ENCODE measurements at regions not wholly inside any gene's neighbourhood (a gene's known extent, or its start where the extent isn't known, plus 50 kb on each side); places are given as distances from the start of the nearest gene placed in this dataset.
"Not testable (repeated sequence)": the region's sequence is repeated elsewhere in the genome, so short reads cannot be mapped to it uniquely, and the experiment has no call there.

GRCh38 chr4:53886090-53886489 lies 178.3 kb downstream of the CHIC2 start:
- intact Hi-C loops (cut with DNase I; ENCODE audit: low total_unique reads) = no loop called here
- no peak overlapping the region for H3K27ac ChIP-seq
- TF ChIP-seq POLR2A (IDR thresholded peaks at IDR 0.05) = no peak
- TF ChIP-seq, protein P1, sequence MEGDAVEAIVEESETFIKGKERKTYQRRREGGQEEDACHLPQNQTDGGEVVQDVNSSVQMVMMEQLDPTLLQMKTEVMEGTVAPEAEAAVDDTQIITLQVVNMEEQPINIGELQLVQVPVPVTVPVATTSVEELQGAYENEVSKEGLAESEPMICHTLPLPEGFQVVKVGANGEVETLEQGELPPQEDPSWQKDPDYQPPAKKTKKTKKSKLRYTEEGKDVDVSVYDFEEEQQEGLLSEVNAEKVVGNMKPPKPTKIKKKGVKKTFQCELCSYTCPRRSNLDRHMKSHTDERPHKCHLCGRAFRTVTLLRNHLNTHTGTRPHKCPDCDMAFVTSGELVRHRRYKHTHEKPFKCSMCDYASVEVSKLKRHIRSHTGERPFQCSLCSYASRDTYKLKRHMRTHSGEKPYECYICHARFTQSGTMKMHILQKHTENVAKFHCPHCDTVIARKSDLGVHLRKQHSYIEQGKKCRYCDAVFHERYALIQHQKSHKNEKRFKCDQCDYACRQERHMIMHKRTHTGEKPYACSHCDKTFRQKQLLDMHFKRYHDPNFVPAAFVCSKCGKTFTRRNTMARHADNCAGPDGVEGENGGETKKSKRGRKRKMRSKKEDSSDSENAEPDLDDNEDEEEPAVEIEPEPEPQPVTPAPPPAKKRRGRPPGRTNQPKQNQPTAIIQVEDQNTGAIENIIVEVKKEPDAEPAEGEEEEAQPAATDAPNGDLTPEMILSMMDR (IDR thresholded peaks at IDR 0.05) = no peak
- H3K4me1 ChIP-seq = peaks cover 4% of the 10 kb centered on the region
- no peaks in the 10 kb centered on the region for H3K27me3 ChIP-seq
- H3K9me3 ChIP-seq = no peaks in the 10 kb centered on the region
- no peak overlapping the region for H3K4me3 ChIP-seq
- DNase-seq = no peak
- WGBS, 2 donors = 40 to 44% methylated on average over 2 of the region's 2 CpGs
- no peaks in the 10 kb centered on the region for H3K36me3 ChIP-seq (ENCODE audit: low read depth, missing control alignments)

DNA sequence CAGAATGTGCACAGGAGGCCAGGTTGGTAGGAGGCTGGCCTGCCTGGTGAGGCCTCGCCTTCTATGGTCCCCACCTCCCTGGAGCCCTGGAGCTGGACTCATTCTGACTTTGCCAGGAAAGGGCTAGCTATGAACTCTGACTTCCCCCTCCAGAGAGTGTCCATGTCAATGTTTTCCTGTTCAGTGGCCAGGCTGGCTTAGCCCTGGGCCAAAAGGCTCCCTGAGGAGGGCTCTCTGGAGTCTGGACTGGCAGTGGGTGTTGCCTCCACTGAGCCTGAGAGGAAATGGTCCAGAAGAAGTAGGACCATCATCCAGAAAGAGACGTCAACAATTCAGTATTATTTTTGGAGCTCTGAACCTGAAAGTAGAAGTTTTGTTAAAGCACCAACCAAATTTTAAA lies 178.7 kb downstream of the CHIC2 start:
- no peaks in the 10 kb centered on the region for H3K9me3 ChIP-seq
- 69 to 70% methylated on average over 2 of the region's 2 CpGs for WGBS, 2 donors
- TF ChIP-seq, protein P1 (IDR thresholded peaks at IDR 0.05) = no peak
- no peak for TF ChIP-seq POLR2A (IDR thresholded peaks at IDR 0.05)
- H3K4me3 ChIP-seq = no peak overlapping the region
- no peaks in the 10 kb centered on the region for H3K27me3 ChIP-seq
- no peak for DNase-seq
- H3K36me3 ChIP-seq (ENCODE audit: low read depth, missing control alignments) = no peaks in the 10 kb centered on the region
- peaks cover 4% of the 10 kb centered on the region for H3K4me1 ChIP-seq
- intact Hi-C loops (cut with DNase I; ENCODE audit: low total_unique reads) = no loop called here
- no peak overlapping the region for H3K27ac ChIP-seq

- 77 to 83% methylated on average over 14 to 18 of the region's 18 CpGs for WGBS, 2 donors
- H3K4me3 ChIP-seq; H3K36me3 ChIP-seq (ENCODE audit: low read depth, missing control alignments); intact Hi-C loops (cut with DNase I; ENCODE audit: low total_unique reads); H3K27ac ChIP-seq; H3K27me3 ChIP-seq; H3K4me1 ChIP-seq; DNase-seq; H3K9me3 ChIP-seq: not testable (repeated sequence)
Observed at GRCh38 chr4:53877096-53877495, 187.3 kb downstream of the CHIC2 start.

DNA sequence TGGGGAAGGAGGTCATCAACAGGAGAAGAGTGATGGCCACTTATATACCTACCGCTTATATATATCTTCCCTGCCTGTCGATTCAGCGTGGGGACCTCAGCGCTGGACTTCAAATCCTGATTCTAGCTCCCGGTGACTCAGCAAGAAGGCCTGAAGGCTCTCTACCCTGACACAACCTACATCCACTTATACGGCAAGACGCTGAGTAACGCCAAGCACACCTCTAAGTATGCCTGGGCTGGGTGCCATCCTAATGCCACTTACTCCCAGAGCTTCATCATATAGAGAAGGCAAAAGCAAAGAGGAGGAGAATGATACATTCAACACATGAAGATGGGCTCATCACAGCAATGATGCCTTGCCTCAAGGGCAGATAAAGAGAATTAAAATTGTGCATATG lies 198.3 kb downstream of the CHIC2 start:
- 91 to 92% methylated on average over 8 of the region's 8 CpGs for WGBS, 2 donors
- no peak overlapping the region for H3K27ac ChIP-seq
- no peak overlapping the region for H3K4me3 ChIP-seq
- no peaks in the 10 kb centered on the region for H3K9me3 ChIP-seq
- peaks cover 10% of the 10 kb centered on the region for H3K4me1 ChIP-seq
- H3K36me3 ChIP-seq (ENCODE audit: low read depth, missing control alignments) = no peaks in the 10 kb centered on the region
- intact Hi-C loops (cut with DNase I; ENCODE audit: low total_unique reads) = no loop called here
- no peak for DNase-seq
- H3K27me3 ChIP-seq = no peaks in the 10 kb centered on the region
- TF ChIP-seq, protein P1 (IDR thresholded peaks at IDR 0.05) = no peak
- no peak for TF ChIP-seq POLR2A (IDR thresholded peaks at IDR 0.05)

DNA sequence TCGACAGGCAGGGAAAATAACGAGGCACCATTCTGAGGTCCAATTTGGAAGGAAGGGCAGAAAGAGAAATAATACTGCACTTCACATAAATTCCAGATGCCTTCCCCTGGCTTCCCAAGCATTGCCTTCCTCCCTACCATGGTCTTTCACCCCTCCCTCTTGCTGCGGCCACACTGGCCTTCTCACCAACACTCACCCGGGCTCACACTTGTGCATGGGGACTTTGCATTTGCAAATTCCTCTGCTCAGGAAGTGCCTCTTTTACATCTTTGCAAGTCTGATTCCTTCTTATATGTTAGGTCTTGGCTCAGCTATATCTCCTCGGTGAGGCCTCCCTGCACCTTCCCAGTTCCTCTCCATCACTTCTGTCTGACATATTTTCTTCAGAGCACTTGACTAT lies 199.4 kb downstream of the CHIC2 start:
- TF ChIP-seq, protein P1 (IDR thresholded peaks at IDR 0.05) = no peak
- no peak for TF ChIP-seq POLR2A (IDR thresholded peaks at IDR 0.05)
- Histone ChIP-seq H3K4me3 (no peak overlapping the region), H3K4me1 (peaks cover 10% of the 10 kb centered on the region), H3K27ac (no peak overlapping the region), H3K36me3 (ENCODE audit: low read depth, missing control alignments) (no peaks in the 10 kb centered on the region), H3K9me3 (no peaks in the 10 kb centered on the region), H3K27me3 (no peaks in the 10 kb centered on the region)
- 85 to 87% methylated on average over 5 of the region's 5 CpGs for WGBS, 2 donors
- no peak for DNase-seq
- intact Hi-C loops (cut with DNase I; ENCODE audit: low total_unique reads) = no loop called here
